ENCODE measurements at regions not wholly inside any gene's neighbourhood (a gene's known extent, or its start where the extent isn't known, plus 50 kb on each side); places are given as distances from the start of the nearest gene placed in this dataset.

- TF ChIP-seq POLR2AphosphoS5 (IDR thresholded peaks at IDR 0.05): no peak
- TF ChIP-seq POLR2A (IDR thresholded peaks at IDR 0.05): no peak
Observed at GRCh38 chr11:90556026-90556425, 333.2 kb upstream of the CHORDC1 start.
